Upper lobe of left lung (tissue), 4 donors: ENCODE measurements at regions not wholly inside any gene's neighbourhood (a gene's known extent, or its start where the extent isn't known, plus 50 kb on each side); places are given as distances from the start of the nearest gene placed in this dataset.
"Not testable (repeated sequence)": the region's sequence is repeated elsewhere in the genome, so short reads cannot be mapped to it uniquely, and the experiment has no call there.

Source experiments
- CTCF ChIP-seq, 6 experiments: fragments of 450-650 bp in 4 of 6; fragments of 200-600 bp in 2 of 6; sonication (generic) in 2 of 6; IDR thresholded peaks; one replicate each; pipeline ENCODE4 v1.5.1; 2016 to 2019; ENCODE audit warnings: antibody characterized with exemption in 6 of 6
- POLR2A ChIP-seq, 4 donors: fragments of 450-650 bp; IDR thresholded peaks; one replicate each; pipeline ENCODE4 v1.5.1; 2016 to 2017; ENCODE audit warnings: antibody characterized with exemption in 4 of 4, mild to moderate bottlenecking in 2 of 4
- POLR2AphosphoS5 ChIP-seq, 2 donors: sonication (generic); formaldehyde crosslinking; IDR thresholded peaks; one replicate each; pipeline ENCODE4 v1.5.1; 2017; ENCODE audit warnings: antibody characterized with exemption in 2 of 2

GRCh38 chr9:65425183-65425582 is 140.2 kb upstream of the FOXD4L5 start:
- TF ChIP-seq CTCF, POLR2A, POLR2AphosphoS5 (IDR thresholded peaks at IDR 0.05): not testable (repeated sequence)
